HepG2 (cell line): ENCODE measurements at regions not wholly inside any gene's neighbourhood (a gene's known extent, or its start where the extent isn't known, plus 50 kb on each side); places are given as distances from the start of the nearest gene placed in this dataset.
A peak's percentile ranks its signal among the peaks of the same experiment; 100 is the strongest.

ENCODE experiments used
- ARNT2 ChIP-seq: sonication (generic); formaldehyde crosslinking; IDR thresholded peaks from 2 replicates; pipeline ENCODE4 v1.8.0; 2022; ENCODE audit warnings: mild to moderate bottlenecking, low read depth, missing genetic modification reagents, moderate library complexity
- ATF1 ChIP-seq: IDR thresholded peaks from 2 replicates; pipeline ENCODE4 v1.6.1; 2016; ENCODE audit warnings: mild to moderate bottlenecking, control low read depth
- CENPT ChIP-seq: sonication (generic); formaldehyde crosslinking; IDR thresholded peaks from 2 replicates; pipeline ENCODE4 v1.8.0; 2022; ENCODE audit warnings: low read depth, mild to moderate bottlenecking, moderate library complexity, missing genetic modification reagents
- HNF4A ChIP-seq: sonication (generic); formaldehyde crosslinking; IDR thresholded peaks from 2 replicates; pipeline ENCODE4 v1.4.0; 2020; ENCODE audit warnings: missing genetic modification reagents
- HNF4G ChIP-seq, 2 experiments: sonication (generic) in 1 of 2; formaldehyde crosslinking in 1 of 2; IDR thresholded peaks; 2 replicates each; pipeline versions ENCODE4 v1.4.0 to v1.6.1; 2011 to 2020; ENCODE audit warnings: borderline replicate concordance in 2 of 2, low read depth in 2 of 2, mild to moderate bottlenecking in 2 of 2, low read length in 1 of 2, missing genetic modification reagents in 1 of 2, moderate library complexity in 1 of 2
- JDP2 ChIP-seq: sonication (generic); formaldehyde crosslinking; IDR thresholded peaks from 2 replicates; pipeline ENCODE4 v1.8.1; 2022; ENCODE audit warnings: missing genetic modification reagents, borderline replicate concordance
- NFE2L2 ChIP-seq: fragments of 150-350 bp; IDR thresholded peaks from 2 replicates; pipeline ENCODE4 v1.6.1; 2014; ENCODE audit warnings: low read length
- PAWR ChIP-seq: sonication (generic); formaldehyde crosslinking; IDR thresholded peaks from 2 replicates; pipeline ENCODE4 v1.4.0; 2020; ENCODE audit warnings: missing genetic modification reagents, mild to moderate bottlenecking, borderline replicate concordance
- SAFB2 ChIP-seq: sonication (generic); formaldehyde crosslinking; IDR thresholded peaks from 2 replicates; pipeline ENCODE4 v1.5.1; 2020; ENCODE audit warnings: missing genetic modification reagents, low read depth, mild to moderate bottlenecking, borderline replicate concordance
- TGIF2 ChIP-seq: IDR thresholded peaks from 2 replicates; pipeline ENCODE4 v1.6.1; 2016; ENCODE audit warnings: control low read depth, missing compliant biosample characterization
- ZMYM3 ChIP-seq: sonication (generic); formaldehyde crosslinking; IDR thresholded peaks from 2 replicates; pipeline ENCODE4 v1.5.1; 2020; ENCODE audit warnings: mild to moderate bottlenecking, missing genetic modification reagents
- ZNF205 ChIP-seq: IDR thresholded peaks from 2 replicates; pipeline ENCODE4 v1.6.1; 2018; ENCODE audit warnings: missing biosample characterization, missing genetic modification reagents
- ZSCAN21 ChIP-seq: sonication (generic); formaldehyde crosslinking; IDR thresholded peaks from 2 replicates; pipeline ENCODE4 v1.8.0; 2022; ENCODE audit warnings: mild to moderate bottlenecking, missing genetic modification reagents, moderate library complexity, borderline replicate concordance
- TF ChIP-seq, protein P1 (sequence below): sonication (generic); formaldehyde crosslinking; IDR thresholded peaks from 2 replicates; pipeline ENCODE4 v1.4.0; 2020; ENCODE audit warnings: mild to moderate bottlenecking, low read depth, missing genetic modification reagents
- TF ChIP-seq, protein P2 (sequence below): sonication (generic); formaldehyde crosslinking; IDR thresholded peaks from 2 replicates; pipeline ENCODE4 v1.5.0; 2020; ENCODE audit warnings: missing genetic modification reagents
- TF ChIP-seq, protein P3 (sequence below): sonication (generic); formaldehyde crosslinking; IDR thresholded peaks from 2 replicates; pipeline ENCODE4 v1.5.0; 2020; ENCODE audit warnings: mild to moderate bottlenecking, missing genetic modification reagents, moderate library complexity
- TF ChIP-seq, protein P4 (sequence below): sonication (generic); formaldehyde crosslinking; IDR thresholded peaks from 2 replicates; pipeline ENCODE4 v1.4.0; 2020; ENCODE audit warnings: mild to moderate bottlenecking, missing genetic modification reagents, borderline replicate concordance
- TF ChIP-seq, protein P5 (sequence below): sonication (generic); formaldehyde crosslinking; IDR thresholded peaks from 2 replicates; pipeline ENCODE4 v1.8.1; 2023; ENCODE audit warnings: missing genetic modification reagents, mild to moderate bottlenecking, borderline replicate concordance

- TF ChIP-seq ZSCAN21 (CRISPR knock-in tag) (peak; percentile 95), HNF4G (IDR thresholded peaks at IDR 0.05; ENCODE audit: borderline replicate concordance, low read depth, low read length) (0 out of 2 replicates have a peak, but pooled peaks have one; percentile 7), HNF4G (CRISPR knock-in tag; IDR thresholded peaks at IDR 0.05; ENCODE audit: borderline replicate concordance, low read depth) (peak; percentile 50; the same call in 1 of the 2 replicates), JDP2 (CRISPR knock-in tag) (no peak), ATF1 (CRISPR knock-in tag) (no peak), ARNT2 (peak; percentile 96), TGIF2 (peak; percentile 92), NFE2L2 (no peak), SAFB2 (CRISPR knock-in tag) (peak; percentile 70; the same call in 1 of the 2 replicates), CENPT (CRISPR knock-in tag) (0 out of 2 replicates have a peak, but pooled peaks have one; percentile 79), HNF4A (CRISPR knock-in tag) (0 out of 2 replicates have a peak, but pooled peaks have one; percentile 31), ZNF205 (CRISPR knock-in tag) (peak; percentile 82; the same call in 1 of the 2 replicates), ZMYM3 (CRISPR knock-in tag) (peak; percentile 10; the same call in 1 of the 2 replicates), PAWR (CRISPR knock-in tag) (peak; percentile 50; the same call in 1 of the 2 replicates)
- TF ChIP-seq, protein P1, sequence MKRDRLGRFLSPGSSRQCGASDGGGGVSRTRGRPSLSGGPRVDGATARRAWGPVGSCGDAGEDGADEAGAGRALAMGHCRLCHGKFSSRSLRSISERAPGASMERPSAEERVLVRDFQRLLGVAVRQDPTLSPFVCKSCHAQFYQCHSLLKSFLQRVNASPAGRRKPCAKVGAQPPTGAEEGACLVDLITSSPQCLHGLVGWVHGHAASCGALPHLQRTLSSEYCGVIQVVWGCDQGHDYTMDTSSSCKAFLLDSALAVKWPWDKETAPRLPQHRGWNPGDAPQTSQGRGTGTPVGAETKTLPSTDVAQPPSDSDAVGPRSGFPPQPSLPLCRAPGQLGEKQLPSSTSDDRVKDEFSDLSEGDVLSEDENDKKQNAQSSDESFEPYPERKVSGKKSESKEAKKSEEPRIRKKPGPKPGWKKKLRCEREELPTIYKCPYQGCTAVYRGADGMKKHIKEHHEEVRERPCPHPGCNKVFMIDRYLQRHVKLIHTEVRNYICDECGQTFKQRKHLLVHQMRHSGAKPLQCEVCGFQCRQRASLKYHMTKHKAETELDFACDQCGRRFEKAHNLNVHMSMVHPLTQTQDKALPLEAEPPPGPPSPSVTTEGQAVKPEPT (CRISPR knock-in tag): peak; percentile 94
- TF ChIP-seq, protein P2, sequence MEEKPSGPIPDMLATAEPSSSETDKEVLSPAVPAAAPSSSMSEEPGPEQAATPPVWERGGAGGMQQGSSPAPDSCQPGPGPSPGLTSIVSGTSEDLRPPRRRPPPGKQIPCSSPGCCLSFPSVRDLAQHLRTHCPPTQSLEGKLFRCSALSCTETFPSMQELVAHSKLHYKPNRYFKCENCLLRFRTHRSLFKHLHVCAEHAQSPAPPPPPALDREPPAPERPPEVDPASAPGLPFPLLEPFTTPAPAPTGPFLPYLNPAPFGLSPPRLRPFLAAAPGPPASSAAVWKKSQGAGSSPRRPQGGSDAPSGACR (CRISPR knock-in tag): no peak
- TF ChIP-seq, protein P3, sequence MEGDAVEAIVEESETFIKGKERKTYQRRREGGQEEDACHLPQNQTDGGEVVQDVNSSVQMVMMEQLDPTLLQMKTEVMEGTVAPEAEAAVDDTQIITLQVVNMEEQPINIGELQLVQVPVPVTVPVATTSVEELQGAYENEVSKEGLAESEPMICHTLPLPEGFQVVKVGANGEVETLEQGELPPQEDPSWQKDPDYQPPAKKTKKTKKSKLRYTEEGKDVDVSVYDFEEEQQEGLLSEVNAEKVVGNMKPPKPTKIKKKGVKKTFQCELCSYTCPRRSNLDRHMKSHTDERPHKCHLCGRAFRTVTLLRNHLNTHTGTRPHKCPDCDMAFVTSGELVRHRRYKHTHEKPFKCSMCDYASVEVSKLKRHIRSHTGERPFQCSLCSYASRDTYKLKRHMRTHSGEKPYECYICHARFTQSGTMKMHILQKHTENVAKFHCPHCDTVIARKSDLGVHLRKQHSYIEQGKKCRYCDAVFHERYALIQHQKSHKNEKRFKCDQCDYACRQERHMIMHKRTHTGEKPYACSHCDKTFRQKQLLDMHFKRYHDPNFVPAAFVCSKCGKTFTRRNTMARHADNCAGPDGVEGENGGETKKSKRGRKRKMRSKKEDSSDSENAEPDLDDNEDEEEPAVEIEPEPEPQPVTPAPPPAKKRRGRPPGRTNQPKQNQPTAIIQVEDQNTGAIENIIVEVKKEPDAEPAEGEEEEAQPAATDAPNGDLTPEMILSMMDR (CRISPR knock-in tag): peak; percentile 98
- TF ChIP-seq, protein P4, sequence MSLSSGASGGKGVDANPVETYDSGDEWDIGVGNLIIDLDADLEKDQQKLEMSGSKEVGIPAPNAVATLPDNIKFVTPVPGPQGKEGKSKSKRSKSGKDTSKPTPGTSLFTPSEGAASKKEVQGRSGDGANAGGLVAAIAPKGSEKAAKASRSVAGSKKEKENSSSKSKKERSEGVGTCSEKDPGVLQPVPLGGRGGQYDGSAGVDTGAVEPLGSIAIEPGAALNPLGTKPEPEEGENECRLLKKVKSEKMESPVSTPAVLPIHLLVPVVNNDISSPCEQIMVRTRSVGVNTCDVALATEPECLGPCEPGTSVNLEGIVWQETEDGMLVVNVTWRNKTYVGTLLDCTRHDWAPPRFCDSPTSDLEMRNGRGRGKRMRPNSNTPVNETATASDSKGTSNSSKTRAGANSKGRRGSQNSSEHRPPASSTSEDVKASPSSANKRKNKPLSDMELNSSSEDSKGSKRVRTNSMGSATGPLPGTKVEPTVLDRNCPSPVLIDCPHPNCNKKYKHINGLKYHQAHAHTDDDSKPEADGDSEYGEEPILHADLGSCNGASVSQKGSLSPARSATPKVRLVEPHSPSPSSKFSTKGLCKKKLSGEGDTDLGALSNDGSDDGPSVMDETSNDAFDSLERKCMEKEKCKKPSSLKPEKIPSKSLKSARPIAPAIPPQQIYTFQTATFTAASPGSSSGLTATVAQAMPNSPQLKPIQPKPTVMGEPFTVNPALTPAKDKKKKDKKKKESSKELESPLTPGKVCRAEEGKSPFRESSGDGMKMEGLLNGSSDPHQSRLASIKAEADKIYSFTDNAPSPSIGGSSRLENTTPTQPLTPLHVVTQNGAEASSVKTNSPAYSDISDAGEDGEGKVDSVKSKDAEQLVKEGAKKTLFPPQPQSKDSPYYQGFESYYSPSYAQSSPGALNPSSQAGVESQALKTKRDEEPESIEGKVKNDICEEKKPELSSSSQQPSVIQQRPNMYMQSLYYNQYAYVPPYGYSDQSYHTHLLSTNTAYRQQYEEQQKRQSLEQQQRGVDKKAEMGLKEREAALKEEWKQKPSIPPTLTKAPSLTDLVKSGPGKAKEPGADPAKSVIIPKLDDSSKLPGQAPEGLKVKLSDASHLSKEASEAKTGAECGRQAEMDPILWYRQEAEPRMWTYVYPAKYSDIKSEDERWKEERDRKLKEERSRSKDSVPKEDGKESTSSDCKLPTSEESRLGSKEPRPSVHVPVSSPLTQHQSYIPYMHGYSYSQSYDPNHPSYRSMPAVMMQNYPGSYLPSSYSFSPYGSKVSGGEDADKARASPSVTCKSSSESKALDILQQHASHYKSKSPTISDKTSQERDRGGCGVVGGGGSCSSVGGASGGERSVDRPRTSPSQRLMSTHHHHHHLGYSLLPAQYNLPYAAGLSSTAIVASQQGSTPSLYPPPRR: peak; percentile 62; the same call in 1 of the 2 replicates
- TF ChIP-seq, protein P5, sequence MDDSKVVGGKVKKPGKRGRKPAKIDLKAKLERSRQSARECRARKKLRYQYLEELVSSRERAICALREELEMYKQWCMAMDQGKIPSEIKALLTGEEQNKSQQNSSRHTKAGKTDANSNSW (CRISPR knock-in tag): peak; percentile 85; the same call in 1 of the 2 replicates
Observed at GRCh38 chr1:222465211-222466041, 82.5 kb downstream of the HHIPL2 start (continued).
